EL (cell line): ENCODE measurements at regions not wholly inside any gene's neighbourhood (a gene's known extent, or its start where the extent isn't known, plus 50 kb on each side); places are given as distances from the start of the nearest gene placed in this dataset.
"Not testable (repeated sequence)": the region's sequence is repeated elsewhere in the genome, so short reads cannot be mapped to it uniquely, and the experiment has no call there.

Source experiments
- DNase-seq: peaks from one replicate; pipeline ENCODE4 v3.0.0-alpha.2; 2016

GRCh38 chr21:28877318-28877884 is 115.3 kb downstream of the LTN1 start:
- no peak for DNase-seq

GRCh38 chr21:28875078-28875477 is 117.6 kb downstream of the LTN1 start:
- DNase-seq: no peak

GRCh38 chr21:28872218-28872617 is 120.5 kb downstream of the LTN1 start:
- DNase-seq: no peak

GRCh38 chr21:28871388-28872010 is 121.2 kb downstream of the LTN1 start:
- no peak for DNase-seq

GRCh38 chr21:28867401-28867800 is 125.3 kb downstream of the LTN1 start:
- peak; percentile 40 for DNase-seq

- no peak for DNase-seq
Measured at GRCh38 chr21:28865488-28866186, 127.0 kb downstream of the LTN1 start.

GRCh38 chr21:28858424-28858823 is 134.3 kb downstream of the LTN1 start:
- no peak for DNase-seq

- no peak for DNase-seq
Measured at GRCh38 chr21:28857752-28858151, 134.9 kb downstream of the LTN1 start.

- DNase-seq: no peak
Measured at GRCh38 chr21:28856588-28857250, 136.0 kb downstream of the LTN1 start.

GRCh38 chr21:28852706-28853105 is 140.0 kb downstream of the LTN1 start:
- no peak for DNase-seq

- no peak for DNase-seq
Measured at GRCh38 chr21:28851645-28852044, 141.0 kb downstream of the LTN1 start.

GRCh38 chr21:28839237-28839636 is 153.4 kb downstream of the LTN1 start:
- DNase-seq: not testable (repeated sequence)

- not testable (repeated sequence) for DNase-seq
Measured at GRCh38 chr21:28837426-28837825, 155.3 kb downstream of the LTN1 start.

GRCh38 chr21:28836588-28836987 is 156.1 kb downstream of the LTN1 start:
- DNase-seq: not testable (repeated sequence)

- DNase-seq: no peak
Measured at GRCh38 chr21:28834335-28835238, 158.1 kb downstream of the LTN1 start.

GRCh38 chr21:28833609-28834008 is 159.1 kb downstream of the LTN1 start:
- no peak for DNase-seq

GRCh38 chr21:28833182-28833581 is 159.5 kb downstream of the LTN1 start:
- peak; percentile 14 for DNase-seq

- DNase-seq: no peak
Measured at GRCh38 chr21:28832715-28833061, 160.0 kb downstream of the LTN1 start.

- peak; percentile 61 for DNase-seq
Measured at GRCh38 chr21:28832013-28832714, 160.5 kb downstream of the LTN1 start.

- DNase-seq: no peak
Measured at GRCh38 chr21:28828981-28829380, 163.7 kb downstream of the LTN1 start.

GRCh38 chr21:28828021-28828420 is 164.7 kb downstream of the LTN1 start:
- DNase-seq: no peak

- DNase-seq: no peak
Measured at GRCh38 chr21:28827422-28827821, 165.3 kb downstream of the LTN1 start.
